ENCODE measurements at regions not wholly inside any gene's neighbourhood (a gene's known extent, or its start where the extent isn't known, plus 50 kb on each side); places are given as distances from the start of the nearest gene placed in this dataset.

- in situ Hi-C loops (cut with MboI; ENCODE audit: low sequenced_read_pairs, unreplicated experiment) = no loop called here
- no peak for DNase-seq (ENCODE audit: low spot score)
- TF ChIP-seq, protein P1, sequence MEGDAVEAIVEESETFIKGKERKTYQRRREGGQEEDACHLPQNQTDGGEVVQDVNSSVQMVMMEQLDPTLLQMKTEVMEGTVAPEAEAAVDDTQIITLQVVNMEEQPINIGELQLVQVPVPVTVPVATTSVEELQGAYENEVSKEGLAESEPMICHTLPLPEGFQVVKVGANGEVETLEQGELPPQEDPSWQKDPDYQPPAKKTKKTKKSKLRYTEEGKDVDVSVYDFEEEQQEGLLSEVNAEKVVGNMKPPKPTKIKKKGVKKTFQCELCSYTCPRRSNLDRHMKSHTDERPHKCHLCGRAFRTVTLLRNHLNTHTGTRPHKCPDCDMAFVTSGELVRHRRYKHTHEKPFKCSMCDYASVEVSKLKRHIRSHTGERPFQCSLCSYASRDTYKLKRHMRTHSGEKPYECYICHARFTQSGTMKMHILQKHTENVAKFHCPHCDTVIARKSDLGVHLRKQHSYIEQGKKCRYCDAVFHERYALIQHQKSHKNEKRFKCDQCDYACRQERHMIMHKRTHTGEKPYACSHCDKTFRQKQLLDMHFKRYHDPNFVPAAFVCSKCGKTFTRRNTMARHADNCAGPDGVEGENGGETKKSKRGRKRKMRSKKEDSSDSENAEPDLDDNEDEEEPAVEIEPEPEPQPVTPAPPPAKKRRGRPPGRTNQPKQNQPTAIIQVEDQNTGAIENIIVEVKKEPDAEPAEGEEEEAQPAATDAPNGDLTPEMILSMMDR (IDR thresholded peaks at IDR 0.05; ENCODE audit: borderline replicate concordance, control extremely low read depth, extremely low read depth, insufficient read depth, missing control alignments) = no peak
These were observed 185.5 kb downstream of the RAB28 start for GRCh38 chr4:13298655-13299054.

GRCh38 chr4:13296986-13297385, 187.2 kb downstream of the RAB28 start:
- TF ChIP-seq, protein P1 (IDR thresholded peaks at IDR 0.05; ENCODE audit: borderline replicate concordance, control extremely low read depth, extremely low read depth, insufficient read depth, missing control alignments) = no peak
- in situ Hi-C loops (cut with MboI; ENCODE audit: low sequenced_read_pairs, unreplicated experiment) = no loop called here
- DNase-seq (ENCODE audit: low spot score) = no peak

GRCh38 chr4:13294961-13295605, 189.1 kb downstream of the RAB28 start:
- in situ Hi-C loops (cut with MboI; ENCODE audit: low sequenced_read_pairs, unreplicated experiment) = no loop called here
- no peak for DNase-seq (ENCODE audit: low spot score)
- TF ChIP-seq, protein P1 (IDR thresholded peaks at IDR 0.05; ENCODE audit: borderline replicate concordance, control extremely low read depth, extremely low read depth, insufficient read depth, missing control alignments) = no peak

DNA sequence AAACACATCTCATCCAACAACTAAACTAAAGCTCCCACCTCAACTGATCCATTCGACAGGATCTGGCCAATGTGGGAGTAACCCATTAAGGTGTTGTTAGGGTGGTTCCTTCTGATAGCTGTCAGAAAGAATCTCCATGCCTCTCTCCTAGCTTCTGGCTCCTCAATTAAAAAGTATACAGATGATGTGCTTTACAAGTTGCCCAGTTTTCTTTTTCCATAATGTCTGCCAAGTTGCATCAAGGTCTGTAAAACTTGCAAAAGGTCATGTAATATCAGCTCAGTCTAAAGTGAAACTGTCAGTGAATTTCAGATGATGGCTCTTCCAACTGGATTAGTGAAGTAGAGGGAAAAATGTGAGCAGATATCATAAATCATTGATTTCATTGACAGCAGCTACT, 191.8 kb downstream of the RAB28 start:
- TF ChIP-seq, protein P1 (IDR thresholded peaks at IDR 0.05; ENCODE audit: borderline replicate concordance, control extremely low read depth, extremely low read depth, insufficient read depth, missing control alignments) = no peak
- in situ Hi-C loops (cut with MboI; ENCODE audit: low sequenced_read_pairs, unreplicated experiment) = no loop called here
- no peak for DNase-seq (ENCODE audit: low spot score)

DNA sequence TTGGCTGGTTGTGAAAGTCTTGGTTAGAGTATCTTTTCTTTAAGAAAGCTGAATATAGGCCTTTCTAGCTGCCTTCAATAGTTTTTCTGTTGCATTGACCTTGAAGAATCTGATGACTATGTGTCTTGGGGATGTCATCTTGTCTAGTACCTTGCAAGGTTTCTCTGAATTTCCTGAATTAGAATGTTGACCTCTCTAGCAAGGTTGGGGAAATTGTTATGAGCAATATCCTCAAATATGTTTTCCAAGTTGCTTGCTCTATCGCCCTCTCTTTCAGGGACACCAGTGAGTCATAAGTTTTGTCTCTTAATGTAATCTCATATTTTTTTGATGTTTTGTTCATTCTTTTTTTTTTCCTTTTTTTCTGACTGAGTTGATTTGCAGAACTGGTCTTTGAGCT, 194.7 kb downstream of the RAB28 start:
- in situ Hi-C loops (cut with MboI; ENCODE audit: low sequenced_read_pairs, unreplicated experiment) = no loop called here

DNA sequence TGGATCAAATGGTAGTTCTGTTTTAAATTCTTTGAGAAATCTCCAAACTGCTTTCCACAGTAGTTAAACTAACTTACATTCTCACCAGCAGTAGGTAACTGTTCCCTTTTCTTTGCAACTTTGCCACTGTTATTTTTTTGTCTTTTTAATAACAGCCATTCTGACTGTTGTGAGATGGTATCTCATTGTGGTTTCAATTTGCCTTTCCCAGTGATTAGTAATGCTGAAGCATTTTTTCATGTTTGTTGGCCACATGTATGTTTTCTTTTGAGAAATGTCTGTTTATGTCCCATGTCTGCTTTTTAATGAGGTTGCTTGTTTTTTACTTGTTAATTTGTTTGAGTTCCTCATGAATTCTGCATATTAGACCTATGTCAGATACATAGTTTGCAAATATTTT, 198.8 kb downstream of the RAB28 start:
- TF ChIP-seq, protein P1 (IDR thresholded peaks at IDR 0.05; ENCODE audit: borderline replicate concordance, control extremely low read depth, extremely low read depth, insufficient read depth, missing control alignments) = no peak
- in situ Hi-C loops (cut with MboI; ENCODE audit: low sequenced_read_pairs, unreplicated experiment) = no loop called here
- DNase-seq (ENCODE audit: low spot score) = no peak

More for the DNA sequence above, 194.7 kb downstream of the RAB28 start:
- DNase-seq (ENCODE audit: low spot score) = no peak
- TF ChIP-seq, protein P1 (IDR thresholded peaks at IDR 0.05; ENCODE audit: borderline replicate concordance, control extremely low read depth, extremely low read depth, insufficient read depth, missing control alignments) = no peak

Measured in GM13976 (cell line).